ENCODE measurements at regions not wholly inside any gene's neighbourhood (a gene's known extent, or its start where the extent isn't known, plus 50 kb on each side); places are given as distances from the start of the nearest gene placed in this dataset.

GRCh38 chr12:71007781-71008404 is 87.4 kb upstream of the PTPRR start:
- TF ChIP-seq RFX5 (IDR thresholded peaks at IDR 0.05; ENCODE audit: low read length), result no peak
- no peak for TF ChIP-seq TAF1 (IDR thresholded peaks at IDR 0.05; ENCODE audit: borderline replicate concordance, low read depth, low read length)
- no peak for TF ChIP-seq CTCF (IDR thresholded peaks at IDR 0.05)
- no peak for TF ChIP-seq JUND (IDR thresholded peaks at IDR 0.05)
- TF ChIP-seq EZH2phosphoT487 (IDR thresholded peaks at IDR 0.05; ENCODE audit: borderline replicate concordance, low read depth), result no peak
- TF ChIP-seq POLR2AphosphoS5 (IDR thresholded peaks at IDR 0.05; ENCODE audit: low read depth, low read length), result no peak
- no peak for TF ChIP-seq GATA2 (CRISPR knock-in tag; IDR thresholded peaks at IDR 0.05)
- TF ChIP-seq TEAD4 (IDR thresholded peaks at IDR 0.05; ENCODE audit: borderline replicate concordance, insufficient read depth), result no peak
- TF ChIP-seq MXI1 (IDR thresholded peaks at IDR 0.05; ENCODE audit: low read depth, low read length), result no peak
- TF ChIP-seq USF2 (IDR thresholded peaks at IDR 0.05; ENCODE audit: borderline replicate concordance, low read depth, low read length), result no peak
- TF ChIP-seq CHD2 (IDR thresholded peaks at IDR 0.05; ENCODE audit: low read length, partially characterized antibody), result no peak
- no peak for TF ChIP-seq REST (IDR thresholded peaks at IDR 0.05; ENCODE audit: low read depth, low read length)
